Mesodermal cell (in vitro differentiated cells): ENCODE measurements at regions not wholly inside any gene's neighbourhood (a gene's known extent, or its start where the extent isn't known, plus 50 kb on each side); places are given as distances from the start of the nearest gene placed in this dataset.

ENCODE experiments used
- H3K27ac ChIP-seq: 2 replicates; pipeline ENCODE4 v1.7.0; 2013; ENCODE audit warnings: mild to moderate bottlenecking, low read depth, low read length, moderate library complexity; ENCODE audit not compliant: severe bottlenecking
- H3K36me3 ChIP-seq: 2 replicates; pipeline ENCODE4 v1.7.1; 2013; ENCODE audit warnings: mild to moderate bottlenecking, low read length, moderate library complexity; ENCODE audit not compliant: control insufficient read depth, insufficient read depth
- H3K4me1 ChIP-seq: one replicate; pipeline ENCODE4 v1.7.1; 2013; ENCODE audit warnings: mild to moderate bottlenecking, low read length; ENCODE audit not compliant: insufficient read depth, control insufficient read depth, poor library complexity, severe bottlenecking
- H3K4me3 ChIP-seq: 2 replicates; pipeline ENCODE4 v1.7.0; 2013; ENCODE audit warnings: low read length, control low read depth, mild to moderate bottlenecking; ENCODE audit not compliant: insufficient read depth, poor library complexity, severe bottlenecking; ENCODE audit errors: extremely low read depth
- H3K9me3 ChIP-seq: 2 replicates; pipeline ENCODE4 v1.7.1; 2013; ENCODE audit warnings: mild to moderate bottlenecking, low read length, moderate library complexity; ENCODE audit not compliant: control insufficient read depth
- WGBS, 2 experiments: methylation state at CpG; one replicate each; pipeline ENCODE4 v1.1.5; 2013; ENCODE audit warnings: missing lambda C conversion rate in 2 of 2; ENCODE audit not compliant: insufficient coverage in 2 of 2; 5-methylcytosine and 5-hydroxymethylcytosine counted together

DNA sequence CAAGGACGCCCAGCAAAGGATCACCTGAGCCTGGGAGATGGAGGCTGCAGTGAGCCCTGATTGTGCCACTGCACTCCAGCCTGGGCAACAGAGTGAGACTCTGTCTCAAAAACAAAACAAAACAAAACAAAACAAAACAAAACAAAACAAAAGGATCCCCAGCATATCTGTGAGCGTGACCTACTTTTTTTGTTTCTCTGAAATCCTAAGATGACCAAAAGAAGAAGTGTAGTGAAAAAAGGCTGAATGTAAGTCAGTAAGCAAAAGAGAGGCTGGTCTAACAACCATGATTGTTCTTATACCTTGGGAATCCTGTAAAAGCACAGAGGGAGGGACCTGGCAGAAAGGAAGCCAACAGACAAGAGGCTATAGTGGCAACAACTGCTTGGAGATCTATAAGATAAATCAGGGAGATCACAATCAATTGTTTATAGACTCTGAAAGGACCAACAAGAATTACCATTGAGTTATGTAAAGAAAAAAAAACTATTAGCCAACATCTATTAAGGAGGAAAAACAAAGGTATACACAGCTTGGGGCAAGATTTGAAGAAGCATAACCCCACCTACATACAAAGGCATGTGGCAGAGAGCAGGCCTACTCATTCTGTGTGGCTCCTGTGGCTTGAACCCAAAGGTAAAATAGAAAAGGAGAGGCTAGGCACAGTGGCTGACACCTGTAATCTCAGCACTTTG lies 255.2 kb upstream of the KLF14 start:
- H3K27ac ChIP-seq = no peak overlapping the region
- peaks cover 13% of the 10 kb centered on the region for H3K4me1 ChIP-seq
- H3K9me3 ChIP-seq = no peaks in the 10 kb centered on the region
- H3K4me3 ChIP-seq = no peak overlapping the region
- no CpG with 5 or more reads among the region's 2 CpGs for WGBS, 2 experiments
- no peaks in the 10 kb centered on the region for H3K36me3 ChIP-seq

DNA sequence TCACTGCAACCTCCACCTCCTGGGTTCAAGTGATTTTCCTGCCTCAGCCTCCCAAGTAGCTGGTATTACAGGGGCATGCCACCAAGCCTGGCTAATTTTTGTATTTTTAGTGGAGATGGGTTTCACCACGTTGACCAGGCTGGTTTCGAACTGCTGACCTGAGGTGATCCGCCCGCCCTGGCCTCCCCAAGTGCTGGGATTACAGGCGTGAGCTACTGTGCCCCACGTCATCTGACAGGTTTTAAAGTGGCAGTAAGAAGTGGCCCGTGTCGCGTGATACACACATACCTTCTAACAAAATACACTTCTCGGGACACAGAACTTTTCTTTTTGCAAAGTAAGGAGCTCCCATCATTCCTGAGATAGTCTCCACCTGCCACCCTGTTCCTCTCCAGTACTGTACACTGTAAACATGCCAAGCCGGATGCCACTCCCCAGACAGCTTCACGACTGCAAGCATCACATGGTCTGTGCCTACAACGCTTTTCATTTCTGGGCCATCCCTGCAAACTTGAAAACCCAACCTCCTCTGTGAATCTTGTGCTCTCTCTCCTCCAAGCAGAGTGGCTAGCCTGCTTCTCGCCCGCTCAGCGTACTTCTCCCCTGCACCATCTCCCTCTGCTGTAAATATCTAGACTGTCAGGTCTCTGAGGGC lies 256.3 kb upstream of the KLF14 start:
- Histone ChIP-seq H3K27ac (no peak overlapping the region), H3K4me1 (peaks cover 17% of the 10 kb centered on the region), H3K9me3 (no peaks in the 10 kb centered on the region), H3K4me3 (no peak overlapping the region), H3K36me3 (no peaks in the 10 kb centered on the region)
- 80 to 86% methylated on average over 11 to 15 of the region's 16 CpGs for whole genome bisulfite sequencing, 2 experiments

DNA sequence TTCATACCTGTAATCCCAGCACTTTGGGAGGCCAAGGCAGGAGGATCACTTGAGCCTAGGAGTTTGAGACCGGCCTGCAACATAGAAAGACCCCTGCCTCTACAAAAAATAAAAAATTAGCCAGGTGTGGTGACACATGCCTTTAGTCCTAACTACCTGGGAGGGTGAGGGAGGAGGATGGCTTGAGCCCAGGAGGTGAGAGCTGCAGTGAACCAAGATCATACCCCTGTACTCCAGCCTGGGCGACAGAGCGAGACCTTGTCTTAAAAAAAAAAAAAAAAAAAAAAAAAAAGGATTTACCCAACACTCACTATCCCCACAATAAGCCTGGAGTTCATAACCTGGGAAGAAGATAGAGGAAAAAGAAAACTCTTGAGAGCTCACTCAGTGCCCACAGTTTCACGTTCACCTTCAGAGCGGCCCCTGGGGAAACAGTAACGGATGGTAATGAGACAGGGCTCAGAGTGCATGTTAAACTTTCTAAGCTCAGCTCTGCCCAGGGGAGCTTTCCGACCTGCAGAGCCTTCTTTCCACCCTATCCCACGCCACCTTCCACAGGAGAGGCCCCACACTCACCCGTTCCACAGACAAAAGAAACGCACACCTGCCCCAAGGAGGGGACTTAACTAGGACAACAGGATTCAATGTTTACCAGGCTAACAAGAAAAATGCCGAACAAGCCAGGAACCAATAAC lies 259.8 kb upstream of the KLF14 start:
- Histone ChIP-seq H3K4me1 (peaks cover 20% of the 10 kb centered on the region), H3K9me3 (no peaks in the 10 kb centered on the region), H3K27ac (no peak overlapping the region), H3K36me3 (no peaks in the 10 kb centered on the region), H3K4me3 (no peak overlapping the region)
- 87 to 89% methylated on average over 5 to 7 of the region's 11 CpGs for WGBS, 2 experiments

DNA sequence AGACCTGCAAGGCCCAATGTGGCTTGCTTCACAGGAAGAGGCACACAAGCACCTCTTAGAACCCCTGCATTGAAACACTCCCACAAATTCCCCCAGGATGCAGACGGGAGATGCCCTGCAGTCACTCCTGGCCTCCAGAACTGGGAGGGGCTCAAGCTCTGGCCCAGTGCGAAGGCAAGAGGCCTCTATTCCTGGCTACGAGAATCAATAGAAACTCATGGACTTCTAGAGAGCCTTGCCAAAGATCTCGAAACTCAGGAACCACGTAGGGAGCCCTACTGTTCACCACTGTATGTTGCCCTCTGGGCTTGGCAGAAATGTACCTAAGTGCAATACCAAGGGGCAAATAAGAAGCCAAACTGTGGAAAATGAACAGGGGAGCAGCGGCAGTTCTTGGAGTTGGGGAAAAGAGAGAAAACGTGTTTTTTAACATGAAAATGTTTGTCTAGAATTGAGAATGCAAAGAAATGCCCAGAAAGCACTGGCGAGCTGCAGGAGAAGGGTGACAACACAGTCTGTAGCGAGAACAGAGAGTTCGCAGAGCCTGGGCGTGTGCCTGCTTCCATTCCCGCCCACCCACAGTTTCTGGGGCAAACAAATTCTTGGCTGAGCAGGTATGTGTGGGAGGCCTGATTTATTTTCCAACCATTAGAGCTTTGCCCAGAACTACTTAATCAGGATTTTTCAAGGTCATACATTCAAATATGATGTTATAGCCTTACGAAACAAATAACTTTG lies 260.5 kb upstream of the KLF14 start:
- Histone ChIP-seq H3K27ac (no peak overlapping the region), H3K4me3 (no peak overlapping the region), H3K9me3 (no peaks in the 10 kb centered on the region), H3K4me1 (peaks cover 27% of the 10 kb centered on the region), H3K36me3 (no peaks in the 10 kb centered on the region)
- WGBS, 2 experiments = 83 to 87% methylated on average over 10 to 12 of the region's 13 CpGs

DNA sequence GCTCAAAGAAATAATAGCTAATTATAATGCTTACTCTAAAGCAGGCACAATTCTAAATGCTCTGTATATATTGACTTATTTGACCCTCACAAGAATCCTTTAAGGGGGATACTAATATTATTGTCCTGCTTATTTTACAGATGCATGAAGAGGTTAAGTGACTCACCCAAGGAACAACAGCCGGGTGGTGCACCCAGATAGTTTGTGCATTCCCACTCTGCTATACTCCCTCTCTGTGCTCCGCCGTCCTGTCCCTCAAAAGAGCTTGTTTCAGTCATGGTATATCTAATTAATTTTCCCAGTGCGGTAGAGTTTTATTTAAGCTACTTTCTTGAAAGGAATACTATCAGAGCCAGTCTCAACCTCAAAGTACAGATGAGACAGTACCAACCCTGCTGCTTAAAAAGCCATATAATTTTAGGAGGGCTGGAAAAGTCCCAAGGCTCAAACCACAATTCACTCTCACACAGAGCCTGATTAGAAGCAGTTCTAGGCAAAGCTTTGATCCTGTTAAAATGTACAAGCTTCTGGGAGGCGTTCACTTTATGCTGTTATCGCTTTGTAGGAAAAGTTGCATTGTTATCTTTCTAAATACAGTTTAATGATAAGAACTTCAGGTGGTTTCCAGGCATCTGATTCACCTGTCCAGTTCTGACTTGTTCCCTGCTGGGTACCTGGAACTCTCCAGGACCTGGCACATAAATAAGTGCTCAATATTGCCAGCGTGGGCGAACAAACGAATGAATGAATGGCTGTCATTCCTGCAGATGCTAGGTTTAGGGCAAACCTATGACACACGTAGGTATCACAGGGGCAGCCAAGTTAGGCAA lies 261.5 kb upstream of the KLF14 start:
- Histone ChIP-seq H3K4me1 (peaks cover 27% of the 10 kb centered on the region), H3K27ac (no peak overlapping the region), H3K4me3 (no peak overlapping the region), H3K36me3 (no peaks in the 10 kb centered on the region), H3K9me3 (no peaks in the 10 kb centered on the region)
- 84 to 89% methylated on average over 5 to 9 of the region's 10 CpGs for WGBS, 2 experiments

DNA sequence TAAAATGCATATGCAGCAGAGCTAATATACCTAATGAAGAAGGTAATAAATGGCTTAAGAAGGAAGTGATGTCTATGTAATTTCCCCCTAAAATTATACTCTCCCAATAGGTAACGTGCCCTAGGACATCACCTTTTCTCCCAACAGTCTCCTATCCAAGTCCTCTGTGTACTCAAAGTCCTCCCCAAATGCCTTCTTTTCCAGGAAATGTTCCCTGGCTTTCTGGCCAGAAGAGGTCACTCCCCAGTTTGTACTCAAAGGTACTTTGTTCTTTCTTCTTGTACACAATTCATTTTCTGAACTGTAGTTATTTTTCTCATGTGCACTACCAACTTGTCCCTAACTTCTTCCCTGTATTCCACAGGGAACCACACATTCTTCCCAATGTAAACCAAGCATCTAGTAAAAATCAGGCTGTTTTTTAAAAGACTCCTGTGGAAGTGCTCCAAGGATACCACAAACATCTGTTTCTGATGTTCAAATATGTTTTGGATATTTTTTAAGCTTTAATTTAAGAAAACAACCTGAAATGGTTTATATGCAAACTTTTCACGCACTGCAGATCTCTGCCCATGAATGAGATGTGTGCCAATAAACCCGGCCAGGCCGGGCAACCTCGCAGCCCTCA lies 262.3 kb upstream of the KLF14 start:
- Histone ChIP-seq H3K4me3 (no peak overlapping the region), H3K27ac (no peak overlapping the region), H3K9me3 (no peaks in the 10 kb centered on the region), H3K36me3 (no peaks in the 10 kb centered on the region), H3K4me1 (peaks cover 27% of the 10 kb centered on the region)
- WGBS, 2 experiments = 85 to 93% methylated on average over 5 of the region's 5 CpGs

DNA sequence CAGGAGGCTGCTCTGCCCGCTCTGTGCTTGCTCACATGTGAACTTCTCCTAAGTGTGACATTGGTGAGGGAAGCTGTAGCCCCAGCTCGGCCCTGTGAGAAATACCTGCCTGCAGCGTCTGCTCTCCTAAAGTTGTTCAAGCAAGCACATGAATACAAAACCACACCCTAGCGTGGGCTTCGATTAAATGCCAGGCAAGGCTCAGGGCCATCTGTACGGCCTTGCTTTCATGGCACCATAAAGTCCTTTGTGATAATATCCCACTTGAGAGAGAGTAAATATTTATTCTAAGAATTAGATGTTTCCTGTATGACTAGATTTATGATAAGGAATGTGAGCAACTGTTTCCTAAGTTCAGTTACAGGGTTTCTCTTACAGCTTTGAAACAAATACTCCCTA lies 262.8 kb upstream of the KLF14 start:
- no peak overlapping the region for H3K4me3 ChIP-seq
- no peaks in the 10 kb centered on the region for H3K36me3 ChIP-seq
- peaks cover 27% of the 10 kb centered on the region for H3K4me1 ChIP-seq
- WGBS, 2 experiments = 89% methylated on average over 4 of the region's 6 CpGs; no CpG with 5 or more reads in 1 of the 2 experiments
- H3K27ac ChIP-seq = no peak overlapping the region
- no peaks in the 10 kb centered on the region for H3K9me3 ChIP-seq

DNA sequence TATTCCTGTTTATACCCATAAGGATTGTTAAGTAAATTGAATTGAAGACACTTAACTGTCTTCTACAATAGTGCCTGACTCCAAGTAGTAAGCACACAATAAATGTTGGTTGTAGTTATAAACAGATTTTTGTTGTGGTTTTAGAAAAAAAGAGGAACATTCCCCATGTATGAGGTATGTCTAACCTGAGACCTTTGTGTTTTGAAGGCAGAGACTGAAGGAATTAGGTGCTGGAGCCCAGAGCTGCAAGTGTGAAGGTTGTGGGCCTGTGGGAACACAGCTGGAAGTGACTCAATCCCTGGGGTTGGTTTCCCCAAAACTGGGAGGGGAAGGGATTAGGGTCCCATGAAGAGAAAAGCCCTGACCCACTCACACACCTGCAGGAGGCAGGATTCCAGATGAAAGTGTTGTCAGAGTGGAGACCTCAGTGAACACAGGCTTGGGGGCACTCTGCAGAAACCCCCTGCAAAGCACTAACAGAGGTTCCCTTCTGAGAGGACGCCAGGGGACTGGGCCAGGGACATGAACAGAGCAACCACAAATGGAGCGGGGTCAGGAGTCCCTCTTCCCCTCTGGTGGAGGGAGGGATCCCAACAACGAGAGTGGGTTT lies 265.1 kb upstream of the KLF14 start:
- Histone ChIP-seq H3K4me3 (no peak overlapping the region), H3K9me3 (no peaks in the 10 kb centered on the region), H3K27ac (no peak overlapping the region), H3K36me3 (no peaks in the 10 kb centered on the region), H3K4me1 (peaks cover 27% of the 10 kb centered on the region)
- 90% methylated on average over 2 of the region's 3 CpGs for WGBS, 2 experiments

DNA sequence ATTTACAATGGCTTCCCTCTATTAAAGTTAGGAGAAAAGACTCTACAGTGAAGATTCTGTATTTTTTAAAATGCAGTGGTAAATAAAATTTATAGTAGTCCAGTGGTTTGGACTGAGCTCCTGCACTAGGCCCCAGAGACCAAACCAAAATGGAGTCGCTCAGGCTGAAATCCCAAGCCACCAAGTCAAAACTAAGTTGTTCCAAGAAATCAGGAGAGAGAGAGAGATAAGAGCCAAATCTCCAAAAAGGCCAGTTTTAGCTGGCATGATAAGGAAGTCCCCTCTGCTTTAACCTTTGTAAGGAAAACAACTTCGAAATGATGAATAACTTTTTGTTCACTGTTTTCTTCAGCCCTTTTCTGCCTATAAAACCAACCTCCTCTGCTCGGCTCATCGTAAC lies 265.9 kb upstream of the KLF14 start:
- Histone ChIP-seq H3K36me3 (no peaks in the 10 kb centered on the region), H3K4me1 (peaks cover 27% of the 10 kb centered on the region), H3K4me3 (no peak overlapping the region), H3K27ac (no peak overlapping the region), H3K9me3 (no peaks in the 10 kb centered on the region)
- WGBS, 2 experiments = 80% methylated on average over 1 of the region's 4 CpGs; no CpG with 5 or more reads in 1 of the 2 experiments
